GM21717 (cell line): ENCODE measurements at regions not wholly inside any gene's neighbourhood (a gene's known extent, or its start where the extent isn't known, plus 50 kb on each side); places are given as distances from the start of the nearest gene placed in this dataset.
A peak's percentile ranks its signal among the peaks of the same experiment; 100 is the strongest.

Source experiments
- ATAC-seq: cut with Tn5 transposase; IDR thresholded peaks from one replicate; pipeline ENCODE4 v1.9.1; 2021; ENCODE audit warnings: mild to moderate bottlenecking, moderate library complexity; ENCODE audit not compliant: unreplicated experiment

- no peak for ATAC-seq
These were observed 612.8 kb downstream of the LMO4 start for GRCh38 chr1:87941337-87941946.

GRCh38 chr1:87942165-87942564 lies 613.5 kb downstream of the LMO4 start:
- no peak for ATAC-seq

- no peak for ATAC-seq
These were observed 621.0 kb downstream of the LMO4 start for GRCh38 chr1:87949711-87950110.

- ATAC-seq = no peak
These were observed 621.7 kb downstream of the LMO4 start for GRCh38 chr1:87950369-87950768.

GRCh38 chr1:87951409-87951808 lies 622.7 kb downstream of the LMO4 start:
- no peak for ATAC-seq

- no peak for ATAC-seq
These were observed 623.2 kb downstream of the LMO4 start for GRCh38 chr1:87951852-87952251.

- no peak for ATAC-seq
These were observed 624.4 kb downstream of the LMO4 start for GRCh38 chr1:87953121-87953520.

GRCh38 chr1:87953732-87954344 lies 625.2 kb downstream of the LMO4 start:
- peak; percentile 86 for ATAC-seq

- no peak for ATAC-seq
These were observed 626.4 kb downstream of the LMO4 start for GRCh38 chr1:87955038-87955437.

GRCh38 chr1:87956072-87956471 lies 627.4 kb downstream of the LMO4 start:
- no peak for ATAC-seq

- ATAC-seq = no peak
These were observed 628.1 kb downstream of the LMO4 start for GRCh38 chr1:87956750-87957149.

- ATAC-seq = no peak
These were observed 628.7 kb downstream of the LMO4 start for GRCh38 chr1:87957331-87957730.

- ATAC-seq = no peak
These were observed 629.5 kb downstream of the LMO4 start for GRCh38 chr1:87958201-87958600.

GRCh38 chr1:87958716-87959115 lies 630.0 kb downstream of the LMO4 start:
- no peak for ATAC-seq

- ATAC-seq = no peak
These were observed 630.6 kb downstream of the LMO4 start for GRCh38 chr1:87959236-87959635.

GRCh38 chr1:87961992-87962391 lies 633.3 kb downstream of the LMO4 start:
- no peak for ATAC-seq

- no peak for ATAC-seq
These were observed 634.9 kb downstream of the LMO4 start for GRCh38 chr1:87963556-87963955.

- ATAC-seq = no peak
These were observed 636.5 kb downstream of the LMO4 start for GRCh38 chr1:87965193-87965592.

GRCh38 chr1:87968197-87968955 lies 639.7 kb downstream of the LMO4 start:
- no peak for ATAC-seq

GRCh38 chr1:87969040-87969439 lies 640.4 kb downstream of the LMO4 start:
- no peak for ATAC-seq

GRCh38 chr1:87972811-87973210 lies 644.1 kb downstream of the LMO4 start:
- ATAC-seq = no peak

GRCh38 chr1:87973896-87974295 lies 645.2 kb downstream of the LMO4 start:
- no peak for ATAC-seq
